DOHH2 (cell line): ENCODE measurements at regions not wholly inside any gene's neighbourhood (a gene's known extent, or its start where the extent isn't known, plus 50 kb on each side); places are given as distances from the start of the nearest gene placed in this dataset.
"Not testable (repeated sequence)": the region's sequence is repeated elsewhere in the genome, so short reads cannot be mapped to it uniquely, and the experiment has no call there.

Experiments used
- H3F3A ChIP-seq: fragments of 200-600 bp; sonication (generic), shearing (Covaris generic); 2 replicates; pipeline ENCODE4 v1.6.0; 2016; ENCODE audit warnings: antibody characterized with exemption, mild to moderate bottlenecking; ENCODE audit not compliant: control insufficient read depth, insufficient read depth
- H3K27ac ChIP-seq: fragments of 200-600 bp; sonication (generic); 2 replicates; pipeline ENCODE4 v1.5.1; 2014; ENCODE audit warnings: low read depth, mild to moderate bottlenecking, low read length, moderate library complexity
- H3K27me3 ChIP-seq: fragments of 200-600 bp; sonication (generic); 2 replicates; pipeline ENCODE4 v1.6.1; 2014; ENCODE audit warnings: mild to moderate bottlenecking, low read length, mixed read lengths; ENCODE audit not compliant: control insufficient read depth
- H3K36me3 ChIP-seq: fragments of 200-600 bp; sonication (generic); 2 replicates; pipeline ENCODE4 v1.6.1; 2014; ENCODE audit warnings: mild to moderate bottlenecking, low read length, moderate library complexity, mixed read lengths; ENCODE audit not compliant: control insufficient read depth
- H3K4me1 ChIP-seq: fragments of 200-600 bp; sonication (generic); 2 replicates; pipeline ENCODE4 v1.6.1; 2014; ENCODE audit warnings: mild to moderate bottlenecking, low read length, mixed read lengths; ENCODE audit not compliant: control insufficient read depth
- H3K4me2 ChIP-seq: fragments of 200-600 bp; sonication (generic); 2 replicates; pipeline ENCODE4 v1.6.0; 2014; ENCODE audit warnings: mild to moderate bottlenecking, low read length, moderate library complexity
- H3K4me3 ChIP-seq: fragments of 200-600 bp; sonication (generic); 2 replicates; pipeline ENCODE4 v1.5.1; 2014; ENCODE audit warnings: mild to moderate bottlenecking, low read length, mixed read lengths
- H3K79me2 ChIP-seq: fragments of 200-600 bp; sonication (generic); 2 replicates; pipeline ENCODE4 v1.6.1; 2014; ENCODE audit warnings: mild to moderate bottlenecking, low read length, mixed read lengths; ENCODE audit not compliant: control insufficient read depth
- H3K9me2 ChIP-seq: fragments of 200-600 bp; sonication (generic); replicated peaks from 2 replicates; pipeline ENCODE4 v1.6.1; 2014; ENCODE audit warnings: mild to moderate bottlenecking, low read length, mixed read lengths; ENCODE audit not compliant: control insufficient read depth
- H3K9me3 ChIP-seq: fragments of 200-600 bp; sonication (generic); 2 replicates; pipeline ENCODE4 v1.6.1; 2014; ENCODE audit warnings: antibody characterized with exemption, low read length, mixed read lengths; ENCODE audit not compliant: control insufficient read depth, insufficient read depth
- H4K20me1 ChIP-seq: fragments of 200-600 bp; sonication (generic); 2 replicates; pipeline ENCODE4 v1.6.0; 2014; ENCODE audit warnings: low read depth, mild to moderate bottlenecking, antibody characterized with exemption, low read length, moderate library complexity; ENCODE audit not compliant: control insufficient read depth, insufficient read depth
- EZH2phosphoT487 ChIP-seq: fragments of 200-600 bp; sonication (generic); IDR thresholded peaks from 2 replicates; pipeline ENCODE4 v1.6.1; 2017; ENCODE audit warnings: borderline replicate concordance, mild to moderate bottlenecking, antibody characterized with exemption, low read length, moderate library complexity, mixed read lengths
- TF ChIP-seq, protein P1 (sequence below): fragments of 200-600 bp; sonication (generic); IDR thresholded peaks from one replicate; pipeline ENCODE4 v1.5.1; 2014; ENCODE audit warnings: antibody characterized with exemption, mild to moderate bottlenecking, low read depth, low read length; ENCODE audit not compliant: poor library complexity, severe bottlenecking

DNA sequence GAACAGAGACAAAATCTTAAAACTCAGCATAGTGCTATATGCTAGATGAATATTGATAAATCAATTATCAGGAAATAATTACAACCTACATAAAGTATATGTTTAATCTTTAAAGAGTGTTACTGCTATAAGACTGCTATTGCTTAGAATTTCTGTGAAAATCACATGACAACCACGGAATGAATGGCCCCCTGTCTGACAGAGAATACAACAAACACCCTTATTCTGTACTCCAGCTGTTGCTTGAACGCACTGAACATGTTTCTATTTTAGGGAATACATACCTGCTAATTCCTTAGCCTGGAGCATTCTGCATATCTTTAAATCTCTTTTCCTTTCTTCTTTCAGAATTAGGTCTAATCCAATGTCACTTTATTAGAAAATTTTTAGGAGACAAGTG lies 452.4 kb upstream of the PHF14 start:
- no peak overlapping the region for H3K4me3 ChIP-seq

DNA sequence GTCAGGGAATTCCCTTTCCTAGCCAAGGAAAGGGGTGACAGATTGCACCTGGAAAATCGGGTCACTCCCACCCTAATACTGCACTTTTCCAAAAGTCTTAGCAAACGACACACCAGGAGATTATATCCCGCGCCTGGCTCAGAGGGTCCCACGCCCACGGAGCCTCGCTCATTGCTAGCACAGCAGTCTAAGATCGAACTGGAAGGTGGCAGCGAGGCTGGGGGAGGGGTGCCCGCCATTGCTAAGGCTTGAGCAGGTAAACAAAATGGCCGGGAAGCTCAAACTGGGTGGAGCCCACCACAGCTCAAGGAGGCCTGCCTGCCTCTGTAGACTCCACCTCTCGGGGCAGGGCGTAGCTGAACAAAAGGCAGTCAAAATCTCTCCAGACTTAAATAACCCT lies 440.2 kb upstream of the PHF14 start:
- H4K20me1 ChIP-seq, H3K4me2 ChIP-seq, H3K79me2 ChIP-seq, H3K36me3 ChIP-seq, H3F3A ChIP-seq, H3K4me1 ChIP-seq, H3K9me3 ChIP-seq, H3K4me3 ChIP-seq, H3K27me3 ChIP-seq, H3K9me2 ChIP-seq, H3K27ac ChIP-seq: not testable (repeated sequence)

More for the DNA sequence above, 452.4 kb upstream of the PHF14 start:
- H3K9me2 ChIP-seq: no peaks in the 10 kb centered on the region
- H3K27me3 ChIP-seq: no peaks in the 10 kb centered on the region
- TF ChIP-seq EZH2phosphoT487: no peak
- TF ChIP-seq, protein P1, sequence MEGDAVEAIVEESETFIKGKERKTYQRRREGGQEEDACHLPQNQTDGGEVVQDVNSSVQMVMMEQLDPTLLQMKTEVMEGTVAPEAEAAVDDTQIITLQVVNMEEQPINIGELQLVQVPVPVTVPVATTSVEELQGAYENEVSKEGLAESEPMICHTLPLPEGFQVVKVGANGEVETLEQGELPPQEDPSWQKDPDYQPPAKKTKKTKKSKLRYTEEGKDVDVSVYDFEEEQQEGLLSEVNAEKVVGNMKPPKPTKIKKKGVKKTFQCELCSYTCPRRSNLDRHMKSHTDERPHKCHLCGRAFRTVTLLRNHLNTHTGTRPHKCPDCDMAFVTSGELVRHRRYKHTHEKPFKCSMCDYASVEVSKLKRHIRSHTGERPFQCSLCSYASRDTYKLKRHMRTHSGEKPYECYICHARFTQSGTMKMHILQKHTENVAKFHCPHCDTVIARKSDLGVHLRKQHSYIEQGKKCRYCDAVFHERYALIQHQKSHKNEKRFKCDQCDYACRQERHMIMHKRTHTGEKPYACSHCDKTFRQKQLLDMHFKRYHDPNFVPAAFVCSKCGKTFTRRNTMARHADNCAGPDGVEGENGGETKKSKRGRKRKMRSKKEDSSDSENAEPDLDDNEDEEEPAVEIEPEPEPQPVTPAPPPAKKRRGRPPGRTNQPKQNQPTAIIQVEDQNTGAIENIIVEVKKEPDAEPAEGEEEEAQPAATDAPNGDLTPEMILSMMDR: no peak
- no peaks in the 10 kb centered on the region for H3F3A ChIP-seq
- H3K4me2 ChIP-seq: no peak overlapping the region
- H3K79me2 ChIP-seq: no peaks in the 10 kb centered on the region
- H4K20me1 ChIP-seq: no peaks in the 10 kb centered on the region
- H3K36me3 ChIP-seq: no peaks in the 10 kb centered on the region
- no peaks in the 10 kb centered on the region; the same call in 1 of the 2 replicates for H3K9me3 ChIP-seq
- H3K27ac ChIP-seq: no peak overlapping the region
- H3K4me1 ChIP-seq: no peaks in the 10 kb centered on the region

DNA sequence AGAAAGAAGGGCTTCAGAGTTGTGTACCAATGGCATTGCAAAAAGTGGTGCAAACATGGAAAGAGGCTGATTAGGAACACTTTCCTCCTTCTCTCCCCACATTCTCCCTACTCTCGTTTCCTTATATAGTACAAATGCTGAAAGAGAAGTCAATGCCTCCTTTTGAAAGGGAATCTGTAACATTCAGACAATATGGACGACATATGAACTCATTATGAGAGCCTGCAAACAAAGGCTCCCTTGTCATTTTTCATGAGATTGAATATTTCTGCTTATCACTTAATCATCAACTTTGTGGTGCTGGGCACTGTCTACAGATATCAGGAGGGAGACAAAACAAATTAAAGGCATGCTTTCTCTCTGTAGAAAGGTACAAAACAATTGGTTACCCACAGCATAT lies 437.1 kb upstream of the PHF14 start:
- Histone ChIP-seq H3K4me2 (no peak overlapping the region), H3K4me1 (peaks cover 15% of the 10 kb centered on the region), H3K9me2 (no peaks in the 10 kb centered on the region), H3K9me3 (no peaks in the 10 kb centered on the region), H4K20me1 (no peaks in the 10 kb centered on the region), H3K36me3 (no peaks in the 10 kb centered on the region), H3K27me3 (no peaks in the 10 kb centered on the region), H3K4me3 (no peak overlapping the region), H3F3A (no peaks in the 10 kb centered on the region), H3K79me2 (no peaks in the 10 kb centered on the region), H3K27ac (no peak overlapping the region)
- TF ChIP-seq, protein P1: no peak
- no peak for TF ChIP-seq EZH2phosphoT487

DNA sequence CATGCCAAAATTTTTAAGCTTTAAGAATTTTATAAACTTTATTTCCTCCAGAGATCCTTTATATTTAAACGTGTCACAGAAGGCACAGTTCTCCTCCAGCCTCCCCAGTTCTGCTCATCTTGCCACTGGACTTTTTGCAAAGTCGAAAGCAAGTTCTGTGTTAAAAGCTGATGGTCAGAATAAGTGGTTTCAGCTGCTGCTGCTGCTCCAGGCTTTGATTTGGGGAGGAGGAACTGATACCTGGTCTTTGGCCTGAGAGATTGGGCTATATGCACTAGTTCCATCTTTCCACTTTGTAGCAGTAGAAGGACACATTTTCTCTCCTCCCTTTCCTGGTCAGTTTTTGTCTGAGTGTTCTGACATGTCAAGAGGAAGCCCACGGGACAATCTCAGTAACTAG lies 435.9 kb upstream of the PHF14 start:
- no peaks in the 10 kb centered on the region for H3K36me3 ChIP-seq
- no peak overlapping the region for H3K4me3 ChIP-seq
- no peaks in the 10 kb centered on the region for H3F3A ChIP-seq
- no peaks in the 10 kb centered on the region for H3K27me3 ChIP-seq
- H3K9me2 ChIP-seq: no peaks in the 10 kb centered on the region
- H4K20me1 ChIP-seq: no peaks in the 10 kb centered on the region
- H3K27ac ChIP-seq: no peak overlapping the region
- peaks cover 15% of the 10 kb centered on the region for H3K4me1 ChIP-seq
- H3K4me2 ChIP-seq: no peak overlapping the region
- no peaks in the 10 kb centered on the region for H3K79me2 ChIP-seq
- H3K9me3 ChIP-seq: no peaks in the 10 kb centered on the region
- no peak for TF ChIP-seq EZH2phosphoT487
- TF ChIP-seq, protein P1: no peak
